GM21723 (cell line): ENCODE measurements at regions not wholly inside any gene's neighbourhood (a gene's known extent, or its start where the extent isn't known, plus 50 kb on each side); places are given as distances from the start of the nearest gene placed in this dataset.

Source experiments
- ATAC-seq: cut with Tn5 transposase; IDR thresholded peaks from one replicate; pipeline ENCODE4 v1.9.1; 2021; ENCODE audit warnings: mild to moderate bottlenecking, moderate library complexity; ENCODE audit not compliant: unreplicated experiment

GRCh38 chr10:31081937-31082840 is 50.5 kb upstream of the ZNF438 start:
- ATAC-seq: no peak

GRCh38 chr10:31083765-31084184 is 52.1 kb upstream of the ZNF438 start:
- no peak for ATAC-seq

DNA sequence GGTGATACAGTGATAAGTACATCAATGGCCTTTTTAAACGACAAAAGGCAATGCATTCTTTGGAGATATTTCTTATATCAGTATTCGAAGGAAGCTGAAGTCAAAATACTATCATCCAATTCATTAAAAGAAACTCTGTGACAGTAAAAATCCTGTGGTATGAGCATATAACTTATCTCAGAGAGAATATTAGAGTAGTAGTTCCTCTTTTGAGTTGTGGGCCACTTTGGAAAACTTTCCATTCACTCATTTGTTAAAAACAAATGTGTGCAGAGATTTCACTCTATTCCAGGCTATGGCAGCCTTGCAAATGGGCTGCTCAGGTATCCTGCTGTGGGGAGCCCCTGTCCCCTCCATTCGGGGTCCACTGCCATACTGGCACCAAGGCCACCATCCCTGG is 55.3 kb upstream of the ZNF438 start:
- ATAC-seq: no peak

GRCh38 chr10:31087851-31088250 is 56.2 kb upstream of the ZNF438 start:
- ATAC-seq: no peak

GRCh38 chr10:31090894-31091607 is 59.4 kb upstream of the ZNF438 start:
- peak; percentile 52 for ATAC-seq

DNA sequence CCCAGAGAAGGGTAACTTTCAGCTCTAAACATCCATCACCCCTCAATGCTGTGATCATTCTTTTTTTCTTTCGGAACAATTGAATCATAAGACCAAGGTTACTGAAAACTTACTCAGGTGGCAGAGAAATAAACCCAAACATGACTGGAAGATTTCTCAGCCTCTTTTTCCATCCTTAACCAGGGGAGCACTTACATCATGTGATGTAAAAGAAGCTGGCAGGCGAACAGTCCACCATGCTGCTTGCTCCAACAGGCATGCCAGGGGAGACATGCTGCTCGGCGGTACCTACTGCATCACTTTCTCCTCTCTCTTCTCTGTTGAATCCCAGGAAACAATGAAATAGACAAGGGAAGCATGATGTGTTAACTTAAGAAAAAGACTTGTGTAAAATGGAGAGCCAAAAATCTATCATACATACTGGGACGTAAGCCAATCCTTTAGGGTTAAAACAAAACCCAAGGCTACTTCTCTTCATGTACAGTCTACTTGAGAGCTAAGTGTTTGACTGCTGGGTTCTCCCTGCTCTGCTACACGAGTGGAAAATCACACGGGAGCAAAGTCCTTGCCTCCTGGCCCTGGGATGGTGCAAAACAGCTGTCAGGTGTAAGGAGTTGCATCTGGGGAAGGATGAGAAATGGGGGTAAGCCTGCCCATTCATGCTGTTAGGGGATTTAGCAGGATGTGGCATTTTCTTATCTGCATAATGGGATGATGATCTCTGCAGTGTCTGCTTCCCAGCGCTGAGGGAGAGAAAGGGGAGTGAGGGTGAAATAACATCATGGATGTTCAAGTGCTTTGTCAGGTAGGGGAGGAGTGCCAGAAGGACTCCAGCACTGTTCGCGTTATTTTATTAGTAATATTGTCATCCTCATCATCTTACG is 64.3 kb upstream of the ZNF438 start:
- ATAC-seq: no peak

DNA sequence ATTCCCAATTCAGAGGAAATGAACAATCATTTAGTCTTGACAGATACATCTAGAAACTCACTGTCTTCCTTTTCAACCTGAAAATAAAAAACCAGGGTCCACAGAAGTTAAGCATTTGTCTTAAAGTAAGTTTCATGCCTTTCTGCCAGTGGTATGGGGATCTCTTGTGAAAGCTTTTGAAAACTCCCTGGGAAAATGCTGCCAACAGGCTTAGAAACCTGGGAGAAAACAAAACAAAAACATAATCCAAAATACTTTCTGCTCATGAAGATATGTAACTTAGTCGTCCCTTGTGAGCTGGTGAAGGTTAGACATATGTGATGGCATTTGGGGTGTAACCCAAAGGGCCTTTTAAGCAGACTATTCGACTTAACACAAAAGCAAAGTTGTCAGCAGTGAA is 66.4 kb upstream of the ZNF438 start:
- no peak for ATAC-seq

GRCh38 chr10:31099094-31099493 is 67.4 kb upstream of the ZNF438 start:
- no peak for ATAC-seq

- no peak for ATAC-seq
Observed at GRCh38 chr10:31099664-31100063, 68.0 kb upstream of the ZNF438 start.

GRCh38 chr10:31100115-31100601 is 68.5 kb upstream of the ZNF438 start:
- no peak for ATAC-seq

GRCh38 chr10:31100662-31101061 is 69.0 kb upstream of the ZNF438 start:
- ATAC-seq: no peak

DNA sequence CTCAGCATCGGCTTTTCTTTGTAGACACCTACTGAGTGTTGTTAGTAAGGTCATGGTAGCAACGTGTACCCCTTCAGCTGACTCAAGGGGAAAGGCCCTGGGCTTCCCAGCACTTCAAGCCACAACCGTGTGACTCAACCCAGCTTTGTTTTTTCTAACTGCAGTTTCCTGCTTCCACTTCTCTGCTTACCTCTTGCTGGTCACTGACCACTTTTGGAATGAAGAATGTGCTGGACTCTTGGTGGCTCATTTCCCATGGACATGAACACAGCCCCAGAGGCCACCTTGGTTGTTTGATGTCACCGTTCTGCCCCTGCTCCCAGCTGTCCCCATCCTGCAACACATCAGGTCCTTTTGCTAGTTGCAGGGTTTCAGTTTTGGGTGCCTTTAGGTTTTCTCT is 69.5 kb upstream of the ZNF438 start:
- peak; percentile 81 for ATAC-seq

DNA sequence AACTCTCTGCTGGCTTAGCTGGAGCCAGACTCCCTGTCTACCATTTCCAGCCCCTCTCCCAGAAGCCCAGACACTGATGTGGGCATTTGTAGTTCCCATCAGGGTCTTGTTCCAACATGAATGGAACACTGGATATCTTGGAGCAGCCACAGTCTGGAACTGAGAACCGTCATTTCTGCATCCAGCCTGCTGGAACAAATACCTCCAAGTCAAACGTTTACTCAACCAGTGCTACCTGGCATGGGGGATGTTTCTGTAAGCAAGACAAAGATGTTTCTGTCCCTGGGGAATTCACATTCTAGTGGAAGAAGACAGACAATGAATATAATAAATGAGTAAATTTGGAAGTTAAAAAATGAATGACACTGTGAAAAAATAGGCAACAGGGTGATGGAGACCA is 70.8 kb upstream of the ZNF438 start:
- no peak for ATAC-seq

GRCh38 chr10:31103112-31103511 is 71.4 kb upstream of the ZNF438 start:
- ATAC-seq: no peak

GRCh38 chr10:31112961-31113360 is 81.3 kb upstream of the ZNF438 start:
- ATAC-seq: no peak

- ATAC-seq: no peak
Observed at GRCh38 chr10:31116226-31116625, 84.6 kb upstream of the ZNF438 start.

- no peak for ATAC-seq
Observed at GRCh38 chr10:31118556-31118955, 86.9 kb upstream of the ZNF438 start.

DNA sequence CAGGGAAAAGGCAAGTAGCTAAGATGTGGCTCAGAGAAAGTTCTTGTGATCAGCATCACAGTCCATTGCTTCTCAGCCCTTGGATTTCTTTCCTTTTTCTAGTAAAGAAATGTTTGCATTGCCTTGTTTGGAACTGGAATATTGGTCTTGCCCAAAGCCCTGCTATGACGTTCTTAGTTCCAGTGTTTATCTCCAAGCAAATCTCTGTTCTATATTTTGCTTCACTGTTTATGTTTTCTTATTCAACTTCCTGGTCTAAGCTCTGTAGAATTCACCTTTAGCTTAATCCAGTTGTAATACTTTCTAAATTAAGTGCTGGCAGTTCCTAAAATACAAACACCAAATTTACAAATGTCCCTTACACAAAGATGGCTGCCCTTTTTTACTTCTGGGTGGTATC is 88.7 kb upstream of the ZNF438 start:
- ATAC-seq: no peak

- no peak for ATAC-seq
Observed at GRCh38 chr10:31120961-31121685, 89.5 kb upstream of the ZNF438 start.
